ENCODE measurements at regions not wholly inside any gene's neighbourhood (a gene's known extent, or its start where the extent isn't known, plus 50 kb on each side); places are given as distances from the start of the nearest gene placed in this dataset.

- DNase-seq (ENCODE audit: low spot score) = no peak
Measured at GRCh38 chr22:49302150-49302460, 525.6 kb downstream of the BRD1 start.

- DNase-seq (ENCODE audit: low spot score) = no peak
Measured at GRCh38 chr22:49301398-49302149, 526.1 kb downstream of the BRD1 start.

GRCh38 chr22:49300951-49301397 is 526.7 kb downstream of the BRD1 start:
- no peak for DNase-seq (ENCODE audit: low spot score)

GRCh38 chr22:49300241-49300640 is 527.4 kb downstream of the BRD1 start:
- DNase-seq (ENCODE audit: low spot score) = no peak

- no peak for DNase-seq (ENCODE audit: low spot score)
Measured at GRCh38 chr22:49299821-49300231, 527.8 kb downstream of the BRD1 start.

GRCh38 chr22:49298834-49299750 is 528.6 kb downstream of the BRD1 start:
- no peak for DNase-seq (ENCODE audit: low spot score)

- DNase-seq (ENCODE audit: low spot score) = no peak
Measured at GRCh38 chr22:49297871-49298721, 529.6 kb downstream of the BRD1 start.

GRCh38 chr22:49297286-49297870 is 530.3 kb downstream of the BRD1 start:
- no peak for DNase-seq (ENCODE audit: low spot score)

- no peak for DNase-seq (ENCODE audit: low spot score)
Measured at GRCh38 chr22:49296561-49296960, 531.1 kb downstream of the BRD1 start.

- no peak for DNase-seq (ENCODE audit: low spot score)
Measured at GRCh38 chr22:49295851-49296560, 531.7 kb downstream of the BRD1 start.

GRCh38 chr22:49295465-49295743 is 532.3 kb downstream of the BRD1 start:
- no peak for DNase-seq (ENCODE audit: low spot score)

- DNase-seq (ENCODE audit: low spot score) = no peak
Measured at GRCh38 chr22:49294656-49295464, 532.8 kb downstream of the BRD1 start.

- DNase-seq (ENCODE audit: low spot score) = no peak
Measured at GRCh38 chr22:49292909-49293308, 534.8 kb downstream of the BRD1 start.

- DNase-seq (ENCODE audit: low spot score) = no peak
Measured at GRCh38 chr22:49291781-49292180, 535.9 kb downstream of the BRD1 start.

- DNase-seq (ENCODE audit: low spot score) = no peak
Measured at GRCh38 chr22:49291169-49291568, 536.5 kb downstream of the BRD1 start.

GRCh38 chr22:49290711-49291110 is 537.0 kb downstream of the BRD1 start:
- no peak for DNase-seq (ENCODE audit: low spot score)

GRCh38 chr22:49289822-49290679 is 537.6 kb downstream of the BRD1 start:
- no peak for DNase-seq (ENCODE audit: low spot score)

GRCh38 chr22:49286181-49286760 is 541.4 kb downstream of the BRD1 start:
- DNase-seq (ENCODE audit: low spot score) = no peak

GRCh38 chr22:49284931-49285330 is 542.7 kb downstream of the BRD1 start:
- DNase-seq (ENCODE audit: low spot score) = no peak

Measured in AG08395 (cell line).